CD1c-positive myeloid dendritic cell (primary cell): ENCODE measurements at regions not wholly inside any gene's neighbourhood (a gene's known extent, or its start where the extent isn't known, plus 50 kb on each side); places are given as distances from the start of the nearest gene placed in this dataset.

Experiments
- DNase-seq: peaks from one replicate; pipeline ENCODE4 v3.0.0-alpha.2; 2016; ENCODE audit errors: extremely low spot score

GRCh38 chr1:34606504-34606903 lies 148.3 kb upstream of the GJB5 start:
- DNase-seq = no peak

- DNase-seq = no peak
Measured at GRCh38 chr1:34610063-34610462, 144.8 kb upstream of the GJB5 start.

- DNase-seq = no peak
Measured at GRCh38 chr1:34611571-34611970, 143.3 kb upstream of the GJB5 start.

GRCh38 chr1:34612091-34612827 lies 142.6 kb upstream of the GJB5 start:
- DNase-seq = no peak

- DNase-seq = no peak
Measured at GRCh38 chr1:34617321-34618118, 137.3 kb upstream of the GJB5 start.

- no peak for DNase-seq
Measured at GRCh38 chr1:34618381-34618780, 136.5 kb upstream of the GJB5 start.

GRCh38 chr1:34619256-34619655 lies 135.6 kb upstream of the GJB5 start:
- no peak for DNase-seq

GRCh38 chr1:34621916-34622315 lies 132.9 kb upstream of the GJB5 start:
- no peak for DNase-seq

GRCh38 chr1:34625521-34626015 lies 129.3 kb upstream of the GJB5 start:
- no peak for DNase-seq

GRCh38 chr1:34627465-34628240 lies 127.2 kb upstream of the GJB5 start:
- DNase-seq = no peak

- DNase-seq = no peak
Measured at GRCh38 chr1:34631126-34631525, 123.7 kb upstream of the GJB5 start.

GRCh38 chr1:34639701-34640100 lies 115.1 kb upstream of the GJB5 start:
- no peak for DNase-seq

- DNase-seq = no peak
Measured at GRCh38 chr1:34640654-34641401, 114.0 kb upstream of the GJB5 start.

GRCh38 chr1:34642679-34643078 lies 112.2 kb upstream of the GJB5 start:
- DNase-seq = no peak

GRCh38 chr1:34645109-34645688 lies 109.6 kb upstream of the GJB5 start:
- DNase-seq = no peak

- DNase-seq = no peak
Measured at GRCh38 chr1:34645919-34646318, 108.9 kb upstream of the GJB5 start.

GRCh38 chr1:34648501-34648900 lies 106.3 kb upstream of the GJB5 start:
- no peak for DNase-seq

GRCh38 chr1:34650090-34650489 lies 104.8 kb upstream of the GJB5 start:
- DNase-seq = no peak

- DNase-seq = no peak
Measured at GRCh38 chr1:34650800-34651199, 104.0 kb upstream of the GJB5 start.

- no peak for DNase-seq
Measured at GRCh38 chr1:34653110-34653509, 101.7 kb upstream of the GJB5 start.

GRCh38 chr1:34655206-34655874 lies 99.5 kb upstream of the GJB5 start:
- no peak for DNase-seq
